Tibial nerve (tissue), 3 donors: ENCODE measurements at regions not wholly inside any gene's neighbourhood (a gene's known extent, or its start where the extent isn't known, plus 50 kb on each side); places are given as distances from the start of the nearest gene placed in this dataset.

Experiments
- POLR2A ChIP-seq, 2 donors: fragments of 450-650 bp; IDR thresholded peaks; one replicate each; pipeline ENCODE4 v1.6.1; 2017; ENCODE audit warnings: antibody characterized with exemption in 2 of 2, mild to moderate bottlenecking in 2 of 2, moderate library complexity in 2 of 2
- TF ChIP-seq, protein P1 (sequence below), 5 experiments: fragments of 200-600 bp in 3 of 5; fragments of 450-650 bp in 2 of 5; sonication (generic) in 3 of 5; IDR thresholded peaks; one replicate each; pipeline ENCODE4 v1.5.1; 2016 to 2019; ENCODE audit warnings: antibody characterized with exemption in 5 of 5, mild to moderate bottlenecking in 3 of 5, moderate library complexity in 2 of 5

DNA sequence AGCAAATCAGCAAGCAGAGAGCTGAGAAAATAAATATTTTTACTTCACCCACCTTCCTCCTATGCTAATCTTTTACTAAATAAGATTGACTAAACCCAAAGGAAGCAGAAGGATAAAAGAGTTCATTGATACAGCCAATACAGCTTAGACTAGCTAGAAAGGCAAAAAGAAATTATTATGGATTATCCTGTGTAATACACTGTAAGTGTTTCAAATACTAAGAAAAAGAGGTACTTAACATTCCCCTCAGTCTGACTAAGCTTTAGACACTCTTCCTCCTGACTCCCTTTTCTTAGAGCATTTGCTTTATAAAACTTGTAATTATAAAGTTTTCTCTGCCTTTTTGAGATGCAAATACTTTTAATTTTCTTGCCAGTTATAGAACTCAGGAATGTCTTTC lies 848.9 kb upstream of the CADM2 start:
- TF ChIP-seq, protein P1, sequence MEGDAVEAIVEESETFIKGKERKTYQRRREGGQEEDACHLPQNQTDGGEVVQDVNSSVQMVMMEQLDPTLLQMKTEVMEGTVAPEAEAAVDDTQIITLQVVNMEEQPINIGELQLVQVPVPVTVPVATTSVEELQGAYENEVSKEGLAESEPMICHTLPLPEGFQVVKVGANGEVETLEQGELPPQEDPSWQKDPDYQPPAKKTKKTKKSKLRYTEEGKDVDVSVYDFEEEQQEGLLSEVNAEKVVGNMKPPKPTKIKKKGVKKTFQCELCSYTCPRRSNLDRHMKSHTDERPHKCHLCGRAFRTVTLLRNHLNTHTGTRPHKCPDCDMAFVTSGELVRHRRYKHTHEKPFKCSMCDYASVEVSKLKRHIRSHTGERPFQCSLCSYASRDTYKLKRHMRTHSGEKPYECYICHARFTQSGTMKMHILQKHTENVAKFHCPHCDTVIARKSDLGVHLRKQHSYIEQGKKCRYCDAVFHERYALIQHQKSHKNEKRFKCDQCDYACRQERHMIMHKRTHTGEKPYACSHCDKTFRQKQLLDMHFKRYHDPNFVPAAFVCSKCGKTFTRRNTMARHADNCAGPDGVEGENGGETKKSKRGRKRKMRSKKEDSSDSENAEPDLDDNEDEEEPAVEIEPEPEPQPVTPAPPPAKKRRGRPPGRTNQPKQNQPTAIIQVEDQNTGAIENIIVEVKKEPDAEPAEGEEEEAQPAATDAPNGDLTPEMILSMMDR (IDR thresholded peaks at IDR 0.05), result no peak
- TF ChIP-seq POLR2A (IDR thresholded peaks at IDR 0.05), result no peak
